ENCODE measurements at regions not wholly inside any gene's neighbourhood (a gene's known extent, or its start where the extent isn't known, plus 50 kb on each side); places are given as distances from the start of the nearest gene placed in this dataset.

- DNase-seq, result no peak
Observed at GRCh38 chr13:40197936-40198595, 468.4 kb downstream of the FOXO1 start.

- DNase-seq, result no peak
Observed at GRCh38 chr13:40200273-40200978, 466.0 kb downstream of the FOXO1 start.

GRCh38 chr13:40204246-40204645 is 462.2 kb downstream of the FOXO1 start:
- DNase-seq, result no peak

- no peak for DNase-seq
Observed at GRCh38 chr13:40205771-40206240, 460.6 kb downstream of the FOXO1 start.

- DNase-seq, result no peak
Observed at GRCh38 chr13:40206241-40207000, 460.0 kb downstream of the FOXO1 start.

- DNase-seq, result no peak
Observed at GRCh38 chr13:40207001-40207478, 459.4 kb downstream of the FOXO1 start.

GRCh38 chr13:40208517-40208916 is 457.9 kb downstream of the FOXO1 start:
- no peak for DNase-seq

- no peak for DNase-seq
Observed at GRCh38 chr13:40210865-40211585, 455.4 kb downstream of the FOXO1 start.

- no peak for DNase-seq
Observed at GRCh38 chr13:40211586-40211968, 454.9 kb downstream of the FOXO1 start.

- no peak for DNase-seq
Observed at GRCh38 chr13:40213779-40214178, 452.7 kb downstream of the FOXO1 start.

GRCh38 chr13:40215311-40215710 is 451.1 kb downstream of the FOXO1 start:
- no peak for DNase-seq

GRCh38 chr13:40215747-40216146 is 450.7 kb downstream of the FOXO1 start:
- DNase-seq, result no peak

- no peak for DNase-seq
Observed at GRCh38 chr13:40217675-40218074, 448.8 kb downstream of the FOXO1 start.

- DNase-seq, result no peak
Observed at GRCh38 chr13:40220299-40220935, 446.0 kb downstream of the FOXO1 start.

- DNase-seq, result no peak
Observed at GRCh38 chr13:40221131-40221459, 445.3 kb downstream of the FOXO1 start.

- no peak for DNase-seq
Observed at GRCh38 chr13:40221460-40222201, 444.8 kb downstream of the FOXO1 start.

- DNase-seq, result no peak
Observed at GRCh38 chr13:40223585-40223984, 442.9 kb downstream of the FOXO1 start.

- DNase-seq, result no peak
Observed at GRCh38 chr13:40228496-40228895, 437.9 kb downstream of the FOXO1 start.

GRCh38 chr13:40228990-40229389 is 437.5 kb downstream of the FOXO1 start:
- DNase-seq, result no peak

GRCh38 chr13:40230833-40231266 is 435.6 kb downstream of the FOXO1 start:
- no peak for DNase-seq

- DNase-seq, result no peak
Observed at GRCh38 chr13:40231311-40231710, 435.1 kb downstream of the FOXO1 start.

GRCh38 chr13:40231751-40232150 is 434.7 kb downstream of the FOXO1 start:
- DNase-seq, result no peak
